HCEC 1CT (cell line): ENCODE measurements at regions not wholly inside any gene's neighbourhood (a gene's known extent, or its start where the extent isn't known, plus 50 kb on each side); places are given as distances from the start of the nearest gene placed in this dataset.
"Not testable (repeated sequence)": the region's sequence is repeated elsewhere in the genome, so short reads cannot be mapped to it uniquely, and the experiment has no call there.

Experiments
- DNase-seq: peaks from one replicate; pipeline ENCODE4 v3.0.0-alpha.2; 2017

GRCh38 chr2:66306483-66306882, 128.4 kb upstream of the MEIS1 start:
- DNase-seq: no peak

DNA sequence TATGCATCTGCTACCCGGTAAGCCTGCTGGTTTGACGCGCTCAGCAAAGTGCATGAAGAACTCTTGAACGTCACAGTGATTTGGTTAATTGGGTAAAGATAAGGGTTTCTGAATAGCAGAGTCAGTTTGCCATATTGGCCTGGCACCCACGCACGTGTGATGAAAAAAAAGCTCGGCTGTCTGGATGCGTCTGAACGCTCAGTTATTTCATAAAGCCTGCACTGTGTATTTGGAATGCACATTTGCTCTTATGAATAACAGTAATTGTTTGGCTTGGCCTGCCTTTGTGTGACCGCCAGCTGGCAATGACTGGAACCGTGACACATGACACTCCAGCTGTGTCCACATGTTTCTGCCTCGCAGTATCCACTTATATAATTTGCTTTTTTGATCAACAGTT, 129.2 kb upstream of the MEIS1 start:
- DNase-seq: no peak

DNA sequence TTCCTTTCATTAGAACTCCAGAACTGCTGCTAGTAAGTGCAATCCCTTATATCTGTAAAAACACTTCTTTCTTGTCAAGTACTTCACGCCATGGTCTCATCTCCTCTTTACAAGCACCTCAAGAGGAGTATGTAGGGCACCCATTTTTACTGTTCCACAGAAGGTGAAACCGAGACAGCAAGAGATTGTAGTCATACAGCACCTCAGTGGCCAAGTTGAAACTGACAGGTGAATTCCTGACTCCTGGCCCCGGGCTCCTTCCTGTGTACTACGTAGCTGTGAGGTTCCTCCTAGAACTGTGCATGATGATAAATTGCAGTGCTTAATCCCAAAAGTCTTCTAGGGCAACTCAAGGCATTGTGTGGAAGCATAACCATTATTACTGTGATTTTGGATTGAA, 131.5 kb upstream of the MEIS1 start:
- DNase-seq: no peak

- no peak for DNase-seq
These were observed 133.2 kb upstream of the MEIS1 start for GRCh38 chr2:66301767-66302140.

- no peak for DNase-seq
These were observed 133.7 kb upstream of the MEIS1 start for GRCh38 chr2:66301022-66301766.

DNA sequence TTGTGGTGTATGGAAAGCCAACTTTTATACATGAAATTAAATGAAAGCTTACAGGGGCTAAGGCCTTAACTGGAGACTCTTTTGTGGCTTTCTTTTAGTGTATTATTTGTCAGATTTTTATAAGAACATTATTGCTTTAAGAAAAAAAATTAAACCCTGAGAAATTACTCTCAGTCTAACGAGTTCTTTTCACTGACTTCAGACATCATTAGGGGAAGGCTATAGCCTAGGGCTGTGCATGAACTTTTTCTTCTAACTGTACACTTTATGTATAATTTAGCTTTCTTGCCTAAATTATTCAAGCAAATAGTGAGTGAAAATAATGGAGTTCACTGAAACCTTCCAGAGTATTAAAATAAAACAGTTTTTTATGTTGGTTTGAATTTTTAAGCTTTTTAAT, 151.1 kb upstream of the MEIS1 start:
- DNase-seq: no peak

DNA sequence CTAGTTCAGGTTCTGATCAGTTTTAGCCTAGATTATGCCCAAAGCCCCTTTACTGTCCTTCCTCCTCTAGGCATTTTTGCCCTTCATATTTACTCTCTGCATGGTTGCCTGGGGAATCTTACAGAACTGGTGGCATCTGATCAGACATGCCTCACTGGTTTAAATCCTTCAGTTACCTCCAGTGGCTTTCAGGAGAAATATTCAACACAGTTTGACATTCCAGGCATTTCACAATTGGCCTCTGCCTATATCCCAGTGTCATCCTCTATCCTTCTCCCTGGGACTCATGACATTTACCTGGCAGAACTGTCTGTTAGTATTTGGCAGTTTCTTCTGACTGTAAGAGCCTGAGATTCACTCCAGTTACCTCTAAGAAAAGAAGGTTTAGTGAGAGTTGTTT, 152.9 kb upstream of the MEIS1 start:
- no peak for DNase-seq

DNA sequence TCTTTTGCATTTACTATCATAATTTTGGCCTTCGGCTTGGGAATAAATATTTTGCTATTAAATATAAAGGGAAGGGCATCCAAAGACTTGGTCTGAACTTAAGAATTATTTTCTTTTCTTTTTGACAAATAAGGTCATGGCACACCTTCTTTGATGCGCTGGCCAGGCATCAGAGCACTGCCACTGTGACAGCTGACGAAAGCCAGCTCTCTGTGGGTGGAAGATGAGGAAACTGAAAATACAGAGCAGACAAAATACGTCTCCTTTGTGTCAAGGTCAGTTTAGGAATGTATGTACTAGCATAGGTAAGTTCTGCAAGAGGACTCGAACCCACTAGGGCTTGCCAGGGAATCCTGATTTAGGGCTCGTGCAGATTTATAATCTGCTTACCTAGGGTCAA, 155.9 kb upstream of the MEIS1 start:
- DNase-seq: no peak

- no peak for DNase-seq
These were observed 158.9 kb upstream of the MEIS1 start for GRCh38 chr2:66275984-66276383.

GRCh38 chr2:66273933-66274490, 160.9 kb upstream of the MEIS1 start:
- no peak for DNase-seq

DNA sequence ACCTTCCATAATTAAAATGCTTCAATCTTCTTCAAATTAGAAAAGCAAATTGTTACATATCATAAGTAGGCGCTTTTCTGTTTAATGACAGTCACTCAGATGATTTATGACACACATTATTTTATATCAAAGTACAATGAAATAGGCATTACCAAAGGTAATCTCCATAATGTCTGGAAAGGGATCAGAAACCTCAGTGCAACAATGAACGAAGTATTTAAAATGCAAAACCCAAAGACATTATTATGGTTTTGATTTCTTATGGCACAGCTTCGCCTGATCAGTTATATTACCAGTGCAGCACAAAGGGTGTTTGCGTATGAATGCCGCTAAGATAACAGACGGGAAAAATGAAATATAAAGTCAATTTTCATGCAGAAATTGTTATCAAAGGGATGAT, 162.2 kb upstream of the MEIS1 start:
- DNase-seq: no peak

- no peak for DNase-seq
These were observed 163.1 kb upstream of the MEIS1 start for GRCh38 chr2:66271777-66272176.

- DNase-seq: no peak
These were observed 164.7 kb upstream of the MEIS1 start for GRCh38 chr2:66270247-66270646.

GRCh38 chr2:66269166-66269565, 165.8 kb upstream of the MEIS1 start:
- no peak for DNase-seq

DNA sequence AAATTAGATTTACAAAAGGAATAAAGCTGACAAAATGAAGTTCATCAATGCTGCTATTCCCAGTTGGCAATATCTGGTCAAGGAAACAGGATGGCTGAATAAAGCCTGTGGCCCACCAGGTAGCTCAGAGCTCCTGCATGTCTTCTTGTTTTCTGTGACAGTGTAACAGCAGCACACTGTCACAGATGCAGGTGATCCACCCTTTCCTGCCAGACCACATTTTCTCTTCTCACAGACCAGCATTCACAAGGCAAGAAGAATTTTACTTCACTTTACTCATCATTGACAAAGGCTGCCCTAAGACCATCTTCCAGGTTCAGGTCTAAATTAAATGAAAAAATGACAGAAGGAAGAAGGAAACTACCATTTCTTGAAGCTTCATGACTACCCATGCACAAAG, 166.2 kb upstream of the MEIS1 start:
- no peak for DNase-seq

GRCh38 chr2:66264354-66264753, 170.6 kb upstream of the MEIS1 start:
- no peak for DNase-seq

- DNase-seq: no peak
These were observed 179.1 kb upstream of the MEIS1 start for GRCh38 chr2:66255867-66256266.

DNA sequence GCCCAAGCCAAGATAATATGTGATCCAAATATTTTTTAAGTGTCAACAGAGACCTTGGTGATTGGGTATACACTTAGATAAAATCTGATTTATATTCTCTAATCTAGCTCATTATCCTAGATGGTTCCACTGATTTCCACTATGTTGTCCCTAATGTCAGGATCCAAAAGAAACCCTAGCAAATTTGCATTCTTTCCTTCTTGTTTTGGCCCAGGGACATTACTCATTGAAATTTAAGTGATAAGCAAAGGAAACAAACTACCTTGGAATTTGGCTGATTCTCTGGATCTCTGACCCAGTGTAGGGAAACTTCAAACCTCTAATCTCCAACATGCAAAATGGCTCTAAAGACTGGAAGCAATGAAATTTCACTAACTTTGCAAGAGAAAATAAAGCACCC, 179.8 kb upstream of the MEIS1 start:
- no peak for DNase-seq

- DNase-seq: no peak
These were observed 181.9 kb upstream of the MEIS1 start for GRCh38 chr2:66253066-66253465.

DNA sequence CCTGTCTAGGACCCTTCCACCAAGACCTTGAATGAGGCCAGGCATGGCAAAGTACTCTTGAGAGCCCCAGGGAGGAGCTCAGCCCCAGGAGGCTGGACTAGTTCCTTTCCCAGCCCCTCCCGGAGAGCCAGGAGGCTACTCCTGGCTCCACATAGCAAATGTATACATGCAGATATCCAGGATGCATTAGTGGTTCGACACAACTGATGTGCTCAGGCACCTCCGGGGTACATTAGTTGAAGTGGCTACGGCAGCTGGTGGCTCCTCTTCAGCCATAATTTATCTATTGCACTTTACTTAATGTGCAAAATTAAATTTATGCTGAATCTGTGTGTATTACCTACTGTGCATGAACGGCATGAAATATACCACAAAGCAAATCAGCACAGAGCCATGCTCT, 182.8 kb upstream of the MEIS1 start:
- DNase-seq: no peak

GRCh38 chr2:66251573-66251972, 183.4 kb upstream of the MEIS1 start:
- no peak for DNase-seq

GRCh38 chr2:66249089-66249488, 185.8 kb upstream of the MEIS1 start:
- not testable (repeated sequence) for DNase-seq

- not testable (repeated sequence) for DNase-seq
These were observed 191.1 kb upstream of the MEIS1 start for GRCh38 chr2:66243809-66244208.

DNA sequence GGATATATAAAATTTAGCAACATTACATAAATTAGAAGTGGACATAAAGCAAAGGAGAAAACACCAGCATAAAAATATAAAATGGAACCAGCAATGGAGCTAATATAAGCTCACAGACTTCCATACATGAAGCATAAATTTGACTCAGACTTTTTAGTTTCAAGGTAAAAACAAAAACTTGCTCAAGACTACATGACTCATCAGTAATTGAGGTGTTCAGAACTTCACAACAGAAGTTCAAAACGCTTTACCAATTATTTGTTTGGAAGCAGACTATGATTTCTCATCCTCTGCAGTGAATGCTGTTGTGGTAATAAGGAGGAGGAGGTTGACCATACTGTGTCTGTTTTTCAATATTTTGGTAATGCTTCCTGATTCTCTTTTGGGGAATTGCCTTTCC, 192.0 kb upstream of the MEIS1 start:
- DNase-seq: not testable (repeated sequence)

DNA sequence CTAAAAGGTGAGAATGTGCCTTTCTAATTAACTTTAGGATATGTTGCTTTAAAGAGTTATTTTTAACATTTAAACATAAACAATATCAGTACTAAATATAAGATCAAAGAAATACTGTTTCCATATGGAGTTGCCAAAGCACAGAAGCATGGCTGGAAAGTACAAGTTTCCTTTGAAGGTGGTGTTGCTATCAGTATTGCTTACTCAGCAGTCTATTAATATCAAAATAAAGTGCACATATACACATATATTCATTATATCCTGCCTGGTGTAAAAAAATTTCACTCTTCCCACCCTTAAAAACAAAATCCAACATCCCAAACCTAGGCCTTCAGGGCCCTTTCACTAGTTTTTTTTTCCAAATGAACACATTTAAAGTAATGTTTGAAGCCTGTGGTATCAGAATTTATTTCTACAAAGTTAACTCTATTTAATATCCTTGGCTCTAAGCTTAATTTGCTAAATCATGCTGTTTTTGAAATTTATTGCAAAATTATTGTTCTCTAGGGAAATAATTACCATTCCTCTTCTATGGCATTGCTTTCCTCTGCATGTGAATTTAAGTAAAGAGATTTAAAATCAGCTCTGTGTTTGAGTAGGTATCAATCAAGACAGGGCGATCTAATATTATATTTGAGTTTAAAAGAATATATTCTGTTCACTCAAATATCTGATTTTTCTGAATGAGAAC, 192.7 kb upstream of the MEIS1 start:
- DNase-seq: no peak
